ENCODE measurements at regions not wholly inside any gene's neighbourhood (a gene's known extent, or its start where the extent isn't known, plus 50 kb on each side); places are given as distances from the start of the nearest gene placed in this dataset.
"Not testable (repeated sequence)": the region's sequence is repeated elsewhere in the genome, so short reads cannot be mapped to it uniquely, and the experiment has no call there.

DNA sequence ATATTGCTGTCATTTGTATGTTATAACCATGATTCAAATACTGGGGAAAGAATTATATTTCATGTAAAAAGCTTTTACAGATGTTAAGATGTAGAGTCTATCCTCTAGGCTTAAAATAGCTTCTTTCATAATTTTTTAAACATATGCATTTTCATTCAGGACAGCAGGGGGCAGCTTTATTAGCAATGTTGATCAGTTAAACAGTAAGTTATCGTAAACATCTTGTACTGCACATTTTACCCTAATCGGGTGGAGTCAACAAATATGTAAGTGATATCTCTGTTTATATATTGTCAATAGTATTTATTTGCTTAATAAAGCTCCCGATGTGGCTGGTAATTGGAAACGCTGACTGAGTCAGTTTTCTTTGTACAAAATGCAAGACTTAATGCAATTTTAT lies 142.5 kb upstream of the MED14 start:
- Mint-ChIP-seq H3K9me3 (ENCODE audit: unreplicated experiment) (no peaks in the 10 kb centered on the region), H3K27ac (ENCODE audit: unreplicated experiment) (no peak overlapping the region), H3K4me1 (ENCODE audit: low read depth, unreplicated experiment) (peaks cover 6% of the 10 kb centered on the region), H3K4me3 (ENCODE audit: unreplicated experiment) (no peak overlapping the region), H3K36me3 (ENCODE audit: low read depth, unreplicated experiment) (no peaks in the 10 kb centered on the region), H3K27me3 (ENCODE audit: low read depth, unreplicated experiment) (no peaks in the 10 kb centered on the region)
- Histone ChIP-seq H3K36me3 (ENCODE audit: insufficient read depth, low read length) (no peaks in the 10 kb centered on the region), H3K4me2 (ENCODE audit: low read length) (no peak overlapping the region), H3K4me3 (ENCODE audit: insufficient read depth, low read depth, low read length) (no peak overlapping the region), H3K9ac (ENCODE audit: low read length) (no peak overlapping the region), H3K27ac (ENCODE audit: low read depth, low read length) (no peak overlapping the region), H3K79me2 (ENCODE audit: insufficient read depth, low read length) (no peaks in the 10 kb centered on the region), H3K27me3 (ENCODE audit: insufficient read depth, low read length) (no peaks in the 10 kb centered on the region), H2AFZ (ENCODE audit: low read depth, low read length) (no peak overlapping the region), H3K4me1 (ENCODE audit: insufficient read depth, low read length) (no peaks in the 10 kb centered on the region), H3K9me3 (ENCODE audit: insufficient read depth, low read depth, low read length) (no peaks in the 10 kb centered on the region), H4K20me1 (ENCODE audit: insufficient read depth, low read length) (no peaks in the 10 kb centered on the region)
- FAIRE-seq (peak; percentile 91), DNase-seq (ENCODE audit: low read depth) (no peak)
- TF ChIP-seq EZH2 (IDR thresholded peaks at IDR 0.05; ENCODE audit: insufficient read depth, low read length) = no peak
- TF ChIP-seq, protein P1, sequence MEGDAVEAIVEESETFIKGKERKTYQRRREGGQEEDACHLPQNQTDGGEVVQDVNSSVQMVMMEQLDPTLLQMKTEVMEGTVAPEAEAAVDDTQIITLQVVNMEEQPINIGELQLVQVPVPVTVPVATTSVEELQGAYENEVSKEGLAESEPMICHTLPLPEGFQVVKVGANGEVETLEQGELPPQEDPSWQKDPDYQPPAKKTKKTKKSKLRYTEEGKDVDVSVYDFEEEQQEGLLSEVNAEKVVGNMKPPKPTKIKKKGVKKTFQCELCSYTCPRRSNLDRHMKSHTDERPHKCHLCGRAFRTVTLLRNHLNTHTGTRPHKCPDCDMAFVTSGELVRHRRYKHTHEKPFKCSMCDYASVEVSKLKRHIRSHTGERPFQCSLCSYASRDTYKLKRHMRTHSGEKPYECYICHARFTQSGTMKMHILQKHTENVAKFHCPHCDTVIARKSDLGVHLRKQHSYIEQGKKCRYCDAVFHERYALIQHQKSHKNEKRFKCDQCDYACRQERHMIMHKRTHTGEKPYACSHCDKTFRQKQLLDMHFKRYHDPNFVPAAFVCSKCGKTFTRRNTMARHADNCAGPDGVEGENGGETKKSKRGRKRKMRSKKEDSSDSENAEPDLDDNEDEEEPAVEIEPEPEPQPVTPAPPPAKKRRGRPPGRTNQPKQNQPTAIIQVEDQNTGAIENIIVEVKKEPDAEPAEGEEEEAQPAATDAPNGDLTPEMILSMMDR (IDR thresholded peaks at IDR 0.05; ENCODE audit: insufficient read depth, low read depth, low read length) = peak; percentile 32

DNA sequence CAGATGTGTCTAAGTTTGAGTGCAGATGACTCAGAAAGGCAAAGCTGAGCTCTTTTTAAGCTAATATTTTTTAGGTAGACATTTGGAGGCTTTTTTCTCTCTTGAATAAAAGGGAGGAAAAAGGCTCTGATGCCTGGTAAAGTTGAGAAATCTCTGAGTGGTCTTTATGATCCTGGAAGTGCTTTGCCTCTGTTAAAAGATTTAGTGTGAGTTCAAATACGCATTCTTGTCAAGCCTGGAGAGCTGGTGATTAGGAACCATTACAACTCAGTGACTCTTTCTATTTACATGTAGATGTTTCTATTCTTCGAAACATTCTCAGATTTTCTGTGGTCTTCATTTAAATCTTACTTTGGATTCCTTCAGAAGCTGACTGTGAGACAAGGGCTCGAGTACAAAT lies 143.4 kb upstream of the MED14 start:
- Histone ChIP-seq H3K27ac (ENCODE audit: low read depth, low read length) (no peak overlapping the region), H3K9ac (ENCODE audit: low read length) (no peak overlapping the region), H3K27me3 (ENCODE audit: insufficient read depth, low read length) (no peaks in the 10 kb centered on the region), H3K36me3 (ENCODE audit: insufficient read depth, low read length) (no peaks in the 10 kb centered on the region), H3K4me1 (ENCODE audit: insufficient read depth, low read length) (no peaks in the 10 kb centered on the region), H3K4me3 (ENCODE audit: insufficient read depth, low read depth, low read length) (no peak overlapping the region), H3K79me2 (ENCODE audit: insufficient read depth, low read length) (no peaks in the 10 kb centered on the region), H2AFZ (ENCODE audit: low read depth, low read length) (no peak overlapping the region), H3K9me3 (ENCODE audit: insufficient read depth, low read depth, low read length) (no peaks in the 10 kb centered on the region), H3K4me2 (ENCODE audit: low read length) (no peak overlapping the region), H4K20me1 (ENCODE audit: insufficient read depth, low read length) (no peaks in the 10 kb centered on the region)
- H3K4me1 Mint-ChIP-seq (ENCODE audit: low read depth, unreplicated experiment) = peaks cover 6% of the 10 kb centered on the region
- H3K9me3 Mint-ChIP-seq (ENCODE audit: unreplicated experiment) = no peaks in the 10 kb centered on the region
- FAIRE-seq = no peak
- H3K27ac Mint-ChIP-seq (ENCODE audit: unreplicated experiment) = no peak overlapping the region
- DNase-seq (ENCODE audit: low read depth) = no peak
- H3K36me3 Mint-ChIP-seq (ENCODE audit: low read depth, unreplicated experiment) = no peaks in the 10 kb centered on the region
- no peaks in the 10 kb centered on the region for H3K27me3 Mint-ChIP-seq (ENCODE audit: low read depth, unreplicated experiment)
- TF ChIP-seq, protein P1 (IDR thresholded peaks at IDR 0.05; ENCODE audit: insufficient read depth, low read depth, low read length) = no peak
- TF ChIP-seq EZH2 (IDR thresholded peaks at IDR 0.05; ENCODE audit: insufficient read depth, low read length) = no peak
- no peak overlapping the region for H3K4me3 Mint-ChIP-seq (ENCODE audit: unreplicated experiment)

DNA sequence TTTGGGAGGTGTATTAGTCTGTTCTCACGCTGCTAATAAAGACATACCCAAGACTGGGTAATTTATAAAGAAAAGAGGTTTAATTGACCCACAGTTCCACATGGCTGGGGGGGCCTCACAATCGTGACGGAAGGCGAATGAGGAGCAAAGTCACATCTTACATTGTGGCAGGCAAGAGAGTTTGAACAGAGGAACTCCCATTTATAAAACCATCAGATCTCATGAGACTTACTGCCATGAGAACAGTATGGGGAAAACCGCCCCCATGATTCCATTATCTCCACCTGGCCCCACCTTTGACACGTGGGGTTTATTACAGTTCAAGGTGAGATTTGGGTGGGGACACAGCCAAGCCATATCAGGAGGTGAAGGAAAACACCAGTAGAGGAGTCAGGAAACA lies 143.8 kb upstream of the MED14 start:
- H3K9me3 Mint-ChIP-seq (ENCODE audit: unreplicated experiment); H3K27me3 Mint-ChIP-seq (ENCODE audit: low read depth, unreplicated experiment); H3K36me3 ChIP-seq (ENCODE audit: insufficient read depth, low read length); H2AFZ ChIP-seq (ENCODE audit: low read depth, low read length); H3K36me3 Mint-ChIP-seq (ENCODE audit: low read depth, unreplicated experiment); H4K20me1 ChIP-seq (ENCODE audit: insufficient read depth, low read length); H3K4me3 ChIP-seq (ENCODE audit: insufficient read depth, low read depth, low read length); H3K4me3 Mint-ChIP-seq (ENCODE audit: unreplicated experiment); H3K4me2 ChIP-seq (ENCODE audit: low read length); H3K27ac Mint-ChIP-seq (ENCODE audit: unreplicated experiment); H3K4me1 ChIP-seq (ENCODE audit: insufficient read depth, low read length); H3K27me3 ChIP-seq (ENCODE audit: insufficient read depth, low read length); H3K9me3 ChIP-seq (ENCODE audit: insufficient read depth, low read depth, low read length); H3K9ac ChIP-seq (ENCODE audit: low read length); H3K79me2 ChIP-seq (ENCODE audit: insufficient read depth, low read length); DNase-seq (ENCODE audit: low read depth); H3K4me1 Mint-ChIP-seq (ENCODE audit: low read depth, unreplicated experiment); H3K27ac ChIP-seq (ENCODE audit: low read depth, low read length): not testable (repeated sequence)
- peak; percentile 20 for FAIRE-seq
